NOMO-1 (cell line): ENCODE measurements at regions not wholly inside any gene's neighbourhood (a gene's known extent, or its start where the extent isn't known, plus 50 kb on each side); places are given as distances from the start of the nearest gene placed in this dataset.
"Not testable (repeated sequence)": the region's sequence is repeated elsewhere in the genome, so short reads cannot be mapped to it uniquely, and the experiment has no call there.

ENCODE experiments used
- DNase-seq, 2 experiments: peaks; one replicate each; lab custom pipeline; 2025; ENCODE audit not compliant: unreplicated experiment in 2 of 2; lab: John Stamatoyannopoulos, UW

DNA sequence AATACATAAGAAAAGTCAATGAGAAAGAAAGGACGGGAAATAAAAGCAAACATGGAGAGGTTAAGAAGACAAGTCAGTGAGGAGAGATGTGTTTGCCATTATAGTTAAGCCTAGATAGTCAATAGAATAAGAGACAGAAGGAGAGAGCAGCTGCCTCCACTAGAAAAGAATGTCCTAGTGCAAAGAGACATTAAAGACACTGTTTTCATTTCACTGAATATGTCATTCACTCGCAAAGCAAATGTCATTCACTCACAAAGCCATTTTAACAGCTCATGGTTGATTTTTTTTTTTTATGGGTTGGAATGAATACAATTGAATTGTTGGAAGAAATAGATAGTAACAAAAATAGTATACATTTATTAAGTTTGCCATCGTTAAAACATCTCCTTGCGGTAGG lies 1007.6 kb downstream of the DNAJB9 start:
- DNase-seq, result no peak

DNA sequence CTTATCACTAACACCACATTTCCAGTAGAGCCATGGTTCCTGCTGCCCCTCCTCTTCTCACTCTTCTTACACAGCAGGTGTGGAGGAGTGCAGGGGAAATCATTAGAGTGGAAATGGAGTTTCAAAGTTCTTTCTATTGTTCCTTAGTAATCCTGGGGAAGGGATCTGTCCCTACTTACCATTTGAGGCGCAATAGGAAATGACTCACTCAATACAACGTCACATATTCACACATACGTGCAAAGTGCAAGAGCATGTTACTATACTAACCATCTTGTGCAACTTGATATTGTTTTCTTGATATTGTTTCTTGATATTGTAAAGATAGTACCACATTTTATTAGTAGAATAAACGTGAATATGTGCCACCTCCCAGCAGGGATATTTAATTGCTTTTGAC lies 1010.2 kb downstream of the DNAJB9 start:
- no peak for DNase-seq

DNA sequence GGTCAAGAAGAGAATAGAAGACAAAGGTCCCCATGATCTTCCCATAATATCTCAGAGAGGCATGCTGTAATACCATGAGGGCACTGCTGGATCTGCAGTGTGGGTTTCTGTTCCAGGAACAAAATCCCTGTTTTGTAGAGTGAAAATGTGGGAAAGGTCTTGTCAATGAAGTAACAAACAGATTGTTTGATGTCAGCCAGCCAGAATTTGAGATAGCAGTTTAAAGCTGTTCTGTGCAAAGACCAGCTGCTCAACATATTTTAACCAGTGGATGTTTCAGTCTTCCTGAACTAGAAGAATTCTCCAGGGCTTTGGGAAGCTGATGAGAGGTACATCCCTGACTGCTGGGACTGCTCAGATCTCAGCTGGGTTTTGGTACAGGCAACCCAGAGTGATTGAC lies 1012.5 kb downstream of the DNAJB9 start:
- DNase-seq, result no peak

DNA sequence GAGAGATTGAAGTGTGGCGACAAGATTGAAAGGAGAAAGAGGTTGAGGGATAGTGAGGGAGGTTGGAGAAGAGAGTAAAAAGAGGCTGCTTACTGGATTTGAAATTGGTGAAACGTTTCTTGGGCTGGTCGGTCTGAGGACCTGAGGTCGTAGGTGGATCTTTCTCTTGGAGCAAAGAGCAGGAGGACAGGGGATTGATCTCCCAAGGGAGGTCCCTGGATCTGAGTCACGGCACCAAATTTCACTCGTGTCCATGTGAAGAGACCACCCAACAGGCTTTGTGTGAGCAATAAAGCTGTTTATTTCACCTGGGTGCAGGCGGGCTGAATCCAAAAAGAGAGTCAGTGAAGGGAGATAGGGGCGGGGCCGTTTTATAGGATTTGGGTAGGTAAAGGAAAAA lies 1027.3 kb downstream of the DNAJB9 start:
- DNase-seq, result not testable (repeated sequence)

DNA sequence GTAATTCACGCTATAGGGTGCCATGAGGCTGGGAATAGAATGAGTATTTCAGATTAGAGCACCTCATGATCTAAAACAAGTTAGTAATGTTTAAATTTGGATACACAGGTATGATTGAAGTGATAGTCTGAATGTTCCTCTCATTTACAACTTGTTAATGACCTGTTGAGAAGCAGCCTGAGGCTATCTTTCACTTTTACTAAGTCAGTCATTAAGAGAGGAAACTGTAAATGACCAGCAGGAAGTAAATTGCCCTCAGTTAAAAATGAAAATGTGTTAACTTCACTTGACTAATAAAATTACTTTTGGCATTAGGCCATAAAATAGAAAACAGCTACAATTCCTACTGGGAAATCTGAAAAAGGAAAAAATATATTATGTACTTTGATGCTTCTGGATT lies 1042.0 kb downstream of the DNAJB9 start:
- no peak for DNase-seq

DNA sequence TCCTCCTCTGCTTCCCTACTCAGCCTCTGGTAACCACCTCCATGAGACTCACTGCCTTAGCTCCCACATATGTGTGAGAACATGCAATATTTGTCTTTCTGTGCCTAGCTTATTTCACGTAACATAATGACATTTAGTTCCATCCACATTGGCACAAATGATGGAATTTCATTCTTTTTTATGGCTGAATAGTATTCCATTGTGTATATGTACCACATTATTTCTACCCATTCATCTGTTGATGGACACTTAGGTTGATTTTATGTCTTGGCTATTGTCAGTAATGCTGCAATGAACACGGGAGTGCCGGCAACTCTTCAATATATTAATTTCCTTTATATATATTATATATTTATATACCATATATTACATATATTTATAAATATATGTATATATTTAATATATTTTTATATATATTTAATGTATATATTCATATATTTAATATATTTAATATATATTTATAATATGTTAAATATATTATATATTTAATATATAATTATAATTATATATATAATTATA lies 1046.9 kb downstream of the DNAJB9 start:
- DNase-seq, result no peak

DNA sequence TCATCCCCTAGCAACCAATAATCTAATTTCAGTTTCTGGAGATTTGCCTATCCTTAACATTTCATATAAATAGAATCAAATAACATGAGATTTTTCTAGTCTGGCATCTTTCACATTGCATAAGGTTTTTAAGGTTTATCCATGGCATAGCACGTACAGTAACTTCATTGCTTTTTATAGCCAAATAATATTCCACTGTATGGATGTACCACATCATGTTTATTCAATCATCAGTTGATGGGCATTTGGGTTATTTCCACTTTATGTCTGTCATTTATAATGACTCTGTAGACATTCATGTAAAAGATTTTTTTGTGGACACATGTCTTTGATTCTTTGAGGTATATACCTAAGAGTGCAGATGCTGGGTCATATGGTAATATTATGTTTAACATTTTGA lies 1052.6 kb downstream of the DNAJB9 start:
- DNase-seq, result no peak

DNA sequence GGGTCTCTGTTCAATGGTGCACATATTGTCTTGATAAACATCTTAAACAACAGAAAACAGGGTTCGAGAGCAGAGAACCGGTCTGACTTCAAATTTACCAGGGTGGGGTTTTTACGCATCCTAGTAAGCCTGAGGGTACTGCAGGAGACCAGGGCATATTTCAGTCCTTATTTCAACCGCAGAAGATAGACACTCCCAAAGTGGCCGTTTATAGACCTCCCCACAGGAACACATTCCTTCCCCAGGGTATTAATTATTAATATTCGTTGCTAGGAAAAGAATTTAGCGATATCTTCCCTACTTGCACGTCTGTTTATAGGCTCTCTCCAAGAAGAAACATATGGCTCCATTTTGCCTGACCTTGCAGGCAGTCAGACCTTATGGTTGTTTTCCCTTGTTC lies 1063.2 kb downstream of the DNAJB9 start:
- DNase-seq, result not testable (repeated sequence)

DNA sequence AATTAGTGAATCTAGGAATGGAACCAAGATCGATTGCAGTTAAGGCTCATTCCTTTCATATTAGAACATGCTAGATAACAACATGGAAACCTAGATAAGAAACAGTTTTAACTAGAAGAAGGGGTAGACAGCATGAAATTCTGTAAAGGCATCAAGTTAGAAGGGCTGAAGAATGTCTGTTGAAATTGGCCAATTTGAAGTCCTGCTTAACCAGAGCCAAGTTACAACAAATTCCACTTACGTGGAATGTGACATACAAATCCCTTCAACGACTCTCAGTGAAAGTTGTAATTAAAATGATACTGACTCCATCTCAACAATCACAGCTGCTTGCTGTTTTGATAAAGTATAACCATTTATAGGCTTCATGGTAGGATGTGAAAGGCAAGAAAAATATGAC lies 1065.7 kb downstream of the DNAJB9 start:
- DNase-seq, result no peak

DNA sequence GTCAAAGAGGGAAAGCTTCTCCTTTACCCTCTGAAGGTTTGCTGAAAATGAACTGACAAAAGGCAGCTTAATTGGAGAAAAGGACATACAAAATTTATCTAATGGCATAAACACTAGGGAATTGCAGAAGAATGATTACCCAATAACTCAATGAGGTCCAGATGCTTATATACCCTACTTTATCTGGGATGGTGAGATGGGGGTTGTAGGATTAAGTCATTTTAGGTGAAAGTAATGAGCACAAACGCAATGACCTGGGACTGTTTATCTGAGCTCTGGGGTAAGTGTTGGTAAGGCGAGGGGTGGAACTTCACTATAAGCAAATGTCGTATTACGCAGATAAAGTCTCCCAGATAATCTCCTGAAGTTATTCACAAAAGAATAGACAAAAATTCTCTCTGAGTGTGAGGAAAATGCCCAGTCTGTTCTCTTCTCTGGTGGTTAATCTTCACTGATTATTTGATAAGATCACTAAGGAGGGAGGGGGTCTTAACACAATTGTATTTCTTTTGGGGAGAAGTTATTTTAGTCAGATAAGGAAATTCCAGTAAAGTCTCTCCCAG lies 1067.8 kb downstream of the DNAJB9 start:
- DNase-seq, result no peak

DNA sequence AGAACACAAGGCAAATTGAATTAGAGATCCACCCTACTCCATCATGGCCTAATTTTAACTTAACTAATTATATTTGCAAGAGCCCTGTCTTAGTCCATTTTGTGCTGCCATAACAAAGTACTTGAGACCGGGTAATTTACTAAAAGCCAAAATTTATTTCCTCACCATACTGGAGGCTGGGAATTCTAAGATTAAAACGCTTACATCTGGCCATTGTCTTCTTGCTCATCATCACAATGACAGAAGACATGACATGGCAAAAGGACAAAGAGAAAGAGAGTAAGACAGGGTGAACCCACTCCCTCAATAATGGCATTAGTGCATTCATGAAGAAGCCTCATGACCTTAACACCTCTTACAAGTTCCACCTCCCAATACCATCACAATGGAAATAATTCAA lies 1068.6 kb downstream of the DNAJB9 start:
- DNase-seq, result no peak

DNA sequence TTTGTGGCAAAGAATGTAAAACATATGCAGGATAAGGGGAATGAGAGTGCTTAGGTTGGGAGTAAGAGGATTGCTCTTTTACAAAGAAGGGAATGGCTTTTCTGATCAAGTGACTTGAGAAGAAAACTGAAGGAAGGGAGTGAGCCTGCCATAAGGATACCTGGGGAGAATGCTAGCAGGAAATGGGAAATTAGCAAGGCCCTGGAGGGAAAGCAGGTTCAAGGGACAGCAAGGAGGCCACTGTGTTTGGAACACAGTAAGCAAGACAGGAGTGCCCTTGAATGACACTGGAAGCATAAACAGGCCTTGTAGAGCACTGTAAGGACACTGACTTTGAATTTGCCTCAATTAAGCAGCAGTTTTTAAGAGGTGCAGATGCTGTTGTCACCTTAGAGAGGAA lies 1069.9 kb downstream of the DNAJB9 start:
- no peak for DNase-seq

DNA sequence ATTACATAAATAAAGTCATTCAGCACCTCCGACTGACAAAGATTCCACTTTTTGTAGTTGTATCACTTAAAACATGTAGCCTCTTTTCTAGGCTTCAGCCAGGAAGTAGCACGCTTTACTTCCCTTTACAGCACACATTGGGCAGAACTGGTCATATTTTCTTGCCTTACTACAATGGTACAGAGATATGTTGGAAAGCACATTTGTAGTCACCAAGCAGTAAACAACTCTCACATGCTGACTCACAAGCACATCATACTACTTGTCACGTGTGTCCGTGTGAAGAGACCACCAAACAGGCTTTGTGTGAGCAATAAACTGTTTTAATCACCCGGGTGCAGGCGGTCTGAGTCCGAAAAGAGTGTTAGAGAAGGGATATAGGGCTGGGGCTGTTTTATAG lies 1071.8 kb downstream of the DNAJB9 start:
- DNase-seq, result no peak

DNA sequence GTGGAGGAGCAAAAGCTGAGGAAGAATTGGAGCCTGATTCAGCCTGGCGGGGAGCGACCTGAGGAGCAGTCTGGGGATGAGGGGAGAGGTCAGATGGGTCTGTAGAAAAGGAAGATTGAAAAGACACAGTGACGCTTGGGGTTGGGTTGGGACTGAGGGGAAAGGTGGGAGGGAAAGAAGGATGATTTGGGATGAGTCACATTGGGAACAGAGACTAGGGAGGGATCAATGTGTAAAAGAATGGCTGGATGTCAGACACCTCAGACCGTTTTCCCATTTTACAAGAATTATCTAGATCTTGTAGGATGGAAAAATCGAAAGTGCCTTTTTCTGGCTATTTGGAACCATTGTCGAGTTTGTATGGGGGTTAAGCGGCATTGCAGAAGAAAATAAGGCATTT lies 1076.5 kb downstream of the DNAJB9 start:
- no peak for DNase-seq

DNA sequence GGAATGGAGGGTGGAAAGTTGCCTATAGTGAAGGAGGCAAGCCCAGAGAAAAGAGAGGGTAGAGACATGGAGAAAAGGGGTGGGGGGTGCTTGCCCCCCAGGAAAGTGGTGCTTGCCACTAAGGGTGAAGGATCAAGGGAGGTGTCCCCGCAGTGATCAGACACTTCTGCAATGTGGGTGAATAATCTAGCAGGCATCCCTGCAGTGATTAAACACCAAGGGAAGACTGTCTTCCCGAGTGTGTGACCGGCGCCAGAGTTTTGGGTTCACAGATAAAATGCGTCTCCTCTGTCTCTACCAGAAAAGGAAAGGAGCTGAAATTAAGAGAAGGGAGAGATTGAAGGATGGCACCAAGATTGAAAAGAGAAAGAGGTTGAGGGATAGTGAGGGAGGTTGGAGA lies 1076.9 kb downstream of the DNAJB9 start:
- not testable (repeated sequence) for DNase-seq

DNA sequence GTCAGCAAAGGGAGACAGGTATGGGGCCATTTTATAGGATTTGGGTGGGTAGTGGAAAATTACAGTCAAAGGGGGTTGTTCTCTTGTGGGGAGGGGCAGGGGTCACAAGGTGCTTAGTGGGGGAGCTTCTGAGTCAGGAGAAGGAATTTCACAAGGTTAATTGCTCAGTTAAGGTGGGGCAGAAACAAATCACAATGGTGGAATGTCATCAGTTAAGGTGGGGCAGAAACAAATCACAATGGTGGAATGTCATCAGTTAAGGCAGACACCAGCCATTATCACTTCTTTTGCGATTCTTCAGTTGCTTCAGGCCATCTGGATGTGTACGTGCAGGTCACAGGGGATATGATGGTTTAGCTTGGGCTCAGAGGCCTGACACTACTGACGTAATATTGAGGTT lies 1077.6 kb downstream of the DNAJB9 start:
- not testable (repeated sequence) for DNase-seq

DNA sequence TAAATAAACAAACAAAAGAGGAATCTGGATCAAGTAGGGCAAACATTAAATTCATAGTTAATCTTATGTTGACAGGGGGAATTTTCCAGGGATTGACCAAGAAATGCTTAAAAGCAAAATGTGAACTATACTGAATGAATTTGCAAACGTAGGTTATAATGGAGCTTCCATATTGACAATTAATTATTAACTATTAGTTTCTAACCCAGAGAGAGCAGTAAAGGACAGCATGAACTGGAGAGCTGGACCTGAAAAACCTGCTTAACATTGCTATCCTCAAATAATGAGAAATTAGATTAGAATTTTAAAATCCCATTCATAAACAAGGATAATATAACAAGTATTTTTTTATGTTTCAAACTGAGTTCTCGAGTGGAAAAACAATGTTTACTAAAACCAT lies 1089.6 kb downstream of the DNAJB9 start:
- no peak for DNase-seq

DNA sequence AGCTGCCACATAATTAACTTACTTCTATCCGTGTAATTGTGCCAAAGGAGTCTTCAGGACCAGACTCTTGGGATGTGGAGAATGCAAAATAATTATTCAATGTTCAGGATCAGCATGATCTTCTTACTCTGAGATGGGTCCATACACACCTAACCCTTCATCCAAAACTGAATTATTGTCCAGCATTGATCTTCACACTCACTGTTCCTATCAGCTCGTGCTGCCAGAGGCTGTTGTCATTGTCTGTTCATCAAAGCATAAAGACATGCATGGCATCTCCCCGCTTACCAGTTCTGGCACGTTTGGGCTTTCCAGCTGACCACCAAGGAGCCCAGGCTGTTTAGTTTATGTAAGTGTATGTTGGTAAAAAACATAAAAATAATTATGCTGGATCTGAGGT lies 1090.7 kb downstream of the DNAJB9 start:
- no peak for DNase-seq

DNA sequence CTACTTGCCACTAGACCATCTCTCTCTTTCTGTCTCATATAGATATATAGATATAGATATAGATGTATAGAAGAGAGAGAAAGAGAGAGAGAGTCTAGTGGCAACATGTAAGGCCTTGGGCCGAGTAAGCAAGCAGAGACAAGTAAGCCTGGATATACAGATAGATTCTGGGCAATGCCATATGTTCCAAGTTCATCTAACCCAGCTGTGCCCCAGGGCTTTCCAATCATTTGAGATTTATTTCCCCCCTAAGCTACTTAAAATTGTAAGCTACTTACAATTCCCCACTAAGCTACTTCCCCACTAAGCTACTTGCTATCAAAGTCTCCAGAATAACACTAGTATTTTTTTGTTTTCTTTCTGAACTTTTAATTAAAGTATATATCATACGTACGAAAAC lies 1094.1 kb downstream of the DNAJB9 start:
- no peak for DNase-seq

DNA sequence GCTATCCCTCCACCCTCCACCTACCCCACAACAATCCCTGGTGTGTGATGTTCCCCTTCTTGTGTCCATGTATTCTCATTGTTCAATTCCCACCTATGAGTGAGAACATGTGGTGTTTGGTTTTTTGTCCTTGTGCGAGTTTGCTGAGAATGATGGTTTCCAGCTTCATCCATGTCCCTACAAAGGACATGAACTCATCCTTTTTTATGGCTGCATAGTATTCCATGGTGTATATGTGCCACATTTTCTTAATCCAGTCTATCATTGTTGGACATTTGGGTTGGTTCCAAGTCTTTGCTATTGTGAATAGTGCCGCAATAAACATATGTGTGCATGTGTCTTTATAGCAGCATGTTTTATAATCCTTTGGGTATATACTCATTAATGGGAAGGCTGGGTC lies 1117.6 kb downstream of the DNAJB9 start:
- DNase-seq, result not testable (repeated sequence)

DNA sequence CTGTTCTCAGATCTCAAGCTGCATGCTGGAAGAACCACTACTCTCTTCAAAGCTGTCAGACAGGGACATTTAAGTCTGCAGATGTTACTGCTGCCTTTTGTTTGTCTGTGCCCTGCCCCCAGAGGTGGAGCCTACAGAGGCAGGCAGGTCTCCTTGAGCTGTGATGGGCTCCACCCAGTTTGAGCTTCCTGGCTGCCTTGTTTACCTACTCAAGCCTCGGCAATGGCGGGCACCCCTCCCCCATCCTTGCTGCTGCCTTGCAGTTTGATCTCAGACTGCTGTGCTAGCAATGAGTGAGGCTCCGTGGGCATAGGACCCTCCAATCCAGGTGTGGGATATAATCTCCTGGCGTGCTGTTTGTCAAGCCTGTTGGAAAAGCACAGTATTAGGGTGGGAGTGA lies 1122.9 kb downstream of the DNAJB9 start:
- DNase-seq, result not testable (repeated sequence)

DNA sequence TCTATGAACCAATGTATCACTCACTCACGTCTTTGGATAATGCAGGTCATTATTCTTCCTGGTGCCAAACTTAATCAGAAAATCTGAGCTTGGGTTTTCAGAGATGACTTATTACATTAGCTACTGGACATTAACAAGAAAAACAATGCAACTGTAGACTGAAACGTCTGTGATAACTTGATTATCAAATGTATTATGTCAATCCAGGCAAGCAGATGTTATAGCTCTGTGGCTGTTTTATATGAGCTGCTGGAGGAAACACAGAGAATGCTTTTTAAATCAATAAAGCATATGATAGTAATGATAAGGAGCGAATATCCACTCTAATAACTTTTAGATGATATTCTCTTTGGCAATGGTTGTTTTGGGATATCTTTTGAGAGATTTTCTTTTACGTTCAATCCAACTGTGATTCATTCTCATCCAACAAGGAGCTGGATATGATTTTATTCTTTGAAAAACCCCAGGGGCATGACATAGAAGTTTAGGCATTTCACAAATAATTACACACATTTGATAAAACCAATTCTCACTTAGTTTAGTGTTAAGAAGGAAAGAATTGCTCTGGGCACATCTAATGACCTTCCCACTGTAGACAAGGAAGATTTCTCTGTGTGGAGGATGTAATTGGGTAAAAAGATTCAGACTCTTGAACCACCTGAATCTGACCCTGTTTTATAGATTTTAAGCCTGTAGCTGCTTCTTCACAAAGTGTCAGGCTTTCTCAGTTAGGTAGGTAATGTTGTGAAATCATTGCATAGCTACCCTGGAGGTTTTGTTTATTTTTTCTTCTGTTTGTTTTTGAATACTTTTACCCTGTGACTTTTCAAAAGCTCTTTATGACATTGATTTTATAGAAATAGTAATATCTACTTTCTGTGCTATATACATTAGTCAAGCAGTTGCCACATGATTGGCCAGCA lies 1124.7 kb downstream of the DNAJB9 start:
- no peak for DNase-seq
